ENCODE measurements at regions not wholly inside any gene's neighbourhood (a gene's known extent, or its start where the extent isn't known, plus 50 kb on each side); places are given as distances from the start of the nearest gene placed in this dataset.

DNA sequence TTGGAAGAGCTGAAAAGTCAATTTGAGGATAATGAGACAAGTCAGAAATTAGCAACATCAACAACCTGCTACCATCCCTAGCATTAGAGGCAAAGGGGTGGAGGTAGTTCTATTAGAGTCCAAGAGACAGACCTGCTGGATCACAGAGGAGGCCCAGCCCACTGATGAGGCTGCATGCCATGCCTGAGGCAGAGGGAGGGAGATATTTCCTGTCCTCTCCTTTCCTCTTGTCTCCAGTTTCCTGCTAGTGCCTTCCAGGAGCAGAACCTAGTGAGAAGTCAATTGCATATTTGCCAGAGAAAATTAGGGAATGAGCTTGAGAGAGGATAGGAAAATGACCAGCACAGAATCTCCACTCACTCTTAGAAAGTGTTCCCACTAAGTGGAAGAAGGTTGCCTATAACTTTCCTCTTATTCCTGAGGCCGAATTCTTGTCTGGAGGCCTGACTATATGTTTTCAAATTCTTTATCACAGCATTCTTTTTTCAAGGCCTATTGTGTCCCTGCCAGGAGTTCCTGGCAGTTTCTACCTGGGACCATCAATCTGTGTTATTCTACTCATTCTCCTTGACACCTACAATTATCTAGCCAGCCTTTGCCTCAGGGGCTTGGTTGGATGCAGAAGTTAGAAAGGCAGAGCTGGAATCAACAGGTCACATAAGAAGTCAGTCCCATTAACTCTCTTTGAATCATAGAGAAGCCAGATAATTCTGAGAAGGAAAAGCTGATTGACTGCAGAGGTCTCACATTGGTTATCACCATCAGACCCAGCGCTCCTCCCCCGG lies 121.9 kb downstream of the EMP1 start:
- TF ChIP-seq POLR2A (IDR thresholded peaks at IDR 0.05; ENCODE audit: borderline replicate concordance, extremely low read depth, insufficient read depth, insufficient read length) (no peak), MAX (IDR thresholded peaks at IDR 0.05) (no peak), EZH2 (IDR thresholded peaks at IDR 0.05) (no peak)
- TF ChIP-seq, protein P1, sequence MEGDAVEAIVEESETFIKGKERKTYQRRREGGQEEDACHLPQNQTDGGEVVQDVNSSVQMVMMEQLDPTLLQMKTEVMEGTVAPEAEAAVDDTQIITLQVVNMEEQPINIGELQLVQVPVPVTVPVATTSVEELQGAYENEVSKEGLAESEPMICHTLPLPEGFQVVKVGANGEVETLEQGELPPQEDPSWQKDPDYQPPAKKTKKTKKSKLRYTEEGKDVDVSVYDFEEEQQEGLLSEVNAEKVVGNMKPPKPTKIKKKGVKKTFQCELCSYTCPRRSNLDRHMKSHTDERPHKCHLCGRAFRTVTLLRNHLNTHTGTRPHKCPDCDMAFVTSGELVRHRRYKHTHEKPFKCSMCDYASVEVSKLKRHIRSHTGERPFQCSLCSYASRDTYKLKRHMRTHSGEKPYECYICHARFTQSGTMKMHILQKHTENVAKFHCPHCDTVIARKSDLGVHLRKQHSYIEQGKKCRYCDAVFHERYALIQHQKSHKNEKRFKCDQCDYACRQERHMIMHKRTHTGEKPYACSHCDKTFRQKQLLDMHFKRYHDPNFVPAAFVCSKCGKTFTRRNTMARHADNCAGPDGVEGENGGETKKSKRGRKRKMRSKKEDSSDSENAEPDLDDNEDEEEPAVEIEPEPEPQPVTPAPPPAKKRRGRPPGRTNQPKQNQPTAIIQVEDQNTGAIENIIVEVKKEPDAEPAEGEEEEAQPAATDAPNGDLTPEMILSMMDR (IDR thresholded peaks at IDR 0.05 in 2 of 3, conservative IDR thresholded peaks at IDR 0.05 in 1 of 3; ENCODE audit: borderline replicate concordance in 1 of 3, insufficient read depth in 1 of 3, low read depth in 2 of 3, low read length in 2 of 3), result no peak

Data from HCT116 (cell line).